GM12878 (cell line): ENCODE measurements at regions not wholly inside any gene's neighbourhood (a gene's known extent, or its start where the extent isn't known, plus 50 kb on each side); places are given as distances from the start of the nearest gene placed in this dataset.

Source experiments
- ATAC-seq: fragments of 200-7000 bp; cut with Tn5 transposase; 3 replicates; pipeline ENCODE4 v1.9.1; 2020; ENCODE audit warnings: mild to moderate bottlenecking, moderate library complexity
- BruUV-seq: library from RNA; stranded (reverse); fragments of 400-500 nt; replicated peaks from 2 replicates; lab custom pipeline; 2021; lab: Mats Ljungman, UMichigan
- CTCF ChIA-PET: fragments of 300-600 bp; sonication (Branson Sonifier 250); formaldehyde crosslinking; extraction: SDS; loops from one replicate; lab custom pipeline; 2021; ENCODE audit warnings: inconsistent platforms; lab: Yijun Ruan, JAX
- POLR2A ChIA-PET: fragments of 350-600 bp; formaldehyde crosslinking; extraction: SDS; loops from one replicate; lab custom pipeline; 2021; ENCODE audit warnings: inconsistent platforms; lab: Charles Lee
- RAD21 ChIA-PET: fragments of 300-600 bp; sonication (Branson Sonifier 250); formaldehyde crosslinking; loops from one replicate; lab custom pipeline; 2023; ENCODE audit warnings: antibody characterized with exemption; ENCODE audit not compliant: unreplicated experiment; lab: Charles Lee
- SMC1A ChIA-PET: fragments of 300-600 bp; sonication (Branson Sonifier 250); formaldehyde crosslinking; loops from one replicate; lab custom pipeline; 2023; ENCODE audit not compliant: unreplicated experiment, uncharacterized antibody; lab: Charles Lee
- DNase-seq: peaks from one replicate; pipeline ENCODE4 v3.0.0-alpha.2; 2011; ENCODE audit warnings: low read depth, low spot score
- FAIRE-seq: peaks from 3 replicates; lab custom pipeline; 2011; peaks lifted over from hg19 to GRCh38; lab: Jason Lieb, UNC
- H2AFZ ChIP-seq: 2 replicates; pipeline ENCODE4 v1.6.0; 2011; ENCODE audit warnings: low read depth, low read length, control low read depth; ENCODE audit not compliant: control insufficient read depth
- H3K27ac ChIP-seq: 2 replicates; pipeline ENCODE4 v1.5.1; 2011; ENCODE audit warnings: control low read depth; ENCODE audit not compliant: control insufficient read depth, insufficient read depth
- H3K27me3 ChIP-seq, 2 experiments: replicated peaks in 1 of 2; 2 replicates each; pipeline versions ENCODE4 v1.6.0 to v1.6.1; 2011; ENCODE audit warnings: low read length in 1 of 2; ENCODE audit not compliant: control insufficient read depth in 2 of 2, insufficient read depth in 2 of 2
- H3K36me3 ChIP-seq, 2 experiments: 2 replicates each; pipeline ENCODE4 v1.5.1; 2011; ENCODE audit warnings: low read length in 1 of 2; ENCODE audit not compliant: control insufficient read depth in 2 of 2, insufficient read depth in 2 of 2
- H3K4me1 ChIP-seq: 2 replicates; pipeline ENCODE4 v1.6.1; 2011; ENCODE audit warnings: mild to moderate bottlenecking, low read length, moderate library complexity, mixed read lengths; ENCODE audit not compliant: control insufficient read depth, insufficient read depth
- H3K4me2 ChIP-seq: 2 replicates; pipeline ENCODE4 v1.6.0; 2011; ENCODE audit warnings: control low read depth; ENCODE audit not compliant: control insufficient read depth, insufficient read depth
- H3K4me3 ChIP-seq: fragments of 200-600 bp; sonication (generic); 2 replicates; pipeline ENCODE4 v1.5.1; 2016
- H3K79me2 ChIP-seq: 2 replicates; pipeline ENCODE4 v1.6.0; 2011; ENCODE audit warnings: low read length; ENCODE audit not compliant: control insufficient read depth, insufficient read depth
- H3K9ac ChIP-seq: 2 replicates; pipeline ENCODE4 v1.8.0; 2011; ENCODE audit warnings: low read length, control low read depth, mixed read lengths; ENCODE audit not compliant: control insufficient read depth, insufficient read depth
- H3K9me3 ChIP-seq: replicated peaks from 3 replicates; pipeline ENCODE4 v1.5.1; 2011; ENCODE audit warnings: mild to moderate bottlenecking, low read length; ENCODE audit not compliant: control insufficient read depth, insufficient read depth
- H4K20me1 ChIP-seq: 2 replicates; pipeline ENCODE4 v1.6.0; 2011; ENCODE audit not compliant: control insufficient read depth, insufficient read depth
- CHD4 ChIP-seq: fragments of 200-600 bp; sonication (generic); IDR thresholded peaks from 2 replicates; pipeline ENCODE4 v1.6.1; 2016; ENCODE audit warnings: mild to moderate bottlenecking
- HDGF ChIP-seq: fragments of 450-650 bp; IDR thresholded peaks from 2 replicates; pipeline ENCODE4 v1.6.1; 2016; ENCODE audit warnings: antibody characterized with exemption
- IRF3 ChIP-seq: fragments of 450-650 bp; IDR thresholded peaks from 2 replicates; pipeline ENCODE4 v1.6.1; 2014; ENCODE audit warnings: mild to moderate bottlenecking
- JUNB ChIP-seq: IDR thresholded peaks from 2 replicates; pipeline ENCODE4 v1.6.1; 2016; ENCODE audit warnings: antibody characterized with exemption, mild to moderate bottlenecking
- NFIC ChIP-seq: IDR thresholded peaks from 2 replicates; pipeline ENCODE4 v1.6.1; 2012; ENCODE audit warnings: low read depth, mild to moderate bottlenecking, inconsistent platforms, low read length, moderate library complexity
- NFYA ChIP-seq: IDR thresholded peaks from 2 replicates; pipeline ENCODE4 v1.6.1; 2011; ENCODE audit warnings: low read depth, mild to moderate bottlenecking, low read length, improper control_type of control experiment, borderline replicate concordance
- NKRF ChIP-seq: fragments of 450-650 bp; conservative IDR thresholded peaks from 2 replicates; pipeline ENCODE4 v1.6.1; 2017; ENCODE audit warnings: mild to moderate bottlenecking, moderate library complexity
- PAX5 ChIP-seq: IDR thresholded peaks from 2 replicates; pipeline ENCODE4 v1.6.1; 2011; ENCODE audit warnings: low read depth, low read length, borderline replicate concordance
- SMC3 ChIP-seq: IDR thresholded peaks from 2 replicates; pipeline ENCODE4 v1.6.1; 2011; ENCODE audit warnings: low read length, improper control_type of control experiment, borderline replicate concordance
- ZNF217 ChIP-seq: fragments of 450-650 bp; IDR thresholded peaks from 2 replicates; pipeline ENCODE4 v1.6.1; 2017; ENCODE audit warnings: antibody characterized with exemption, mild to moderate bottlenecking
- ZNF622 ChIP-seq: fragments of 450-650 bp; IDR thresholded peaks from 2 replicates; pipeline ENCODE4 v1.6.1; 2017; ENCODE audit warnings: mild to moderate bottlenecking, inconsistent platforms
- ZSCAN29 ChIP-seq: fragments of 450-650 bp; IDR thresholded peaks from 2 replicates; pipeline ENCODE4 v1.6.1; 2017; ENCODE audit warnings: mild to moderate bottlenecking, moderate library complexity
- WGBS: methylation state at CpG from one replicate; pipeline ENCODE4 v1.1.6; 2016; ENCODE audit warnings: low lambda C conversion rate; ENCODE audit not compliant: insufficient replicate concordance, insufficient coverage; ENCODE audit errors: missing lambda C conversion rate; 5-methylcytosine and 5-hydroxymethylcytosine counted together
- in situ Hi-C: fragments of 300-500 bp; cut with MboI; formaldehyde crosslinking; loops from 9 replicates; pipeline ENCODE4 v1.14.3; 2018; ENCODE audit warnings: mixed read lengths
- intact Hi-C: fragments of 100-400 bp; cut with micrococcal nuclease; formaldehyde crosslinking; loops from one replicate; pipeline ENCODE4 v1.14.2; 2022; ENCODE audit not compliant: unreplicated experiment
- TF ChIP-seq, protein P1 (sequence below): fragments of 450-650 bp; IDR thresholded peaks from 2 replicates; pipeline ENCODE4 v1.6.1; 2017; ENCODE audit warnings: mild to moderate bottlenecking, moderate library complexity
- TF ChIP-seq, protein P2 (sequence below): fragments of 450-650 bp; IDR thresholded peaks from 2 replicates; pipeline ENCODE4 v1.6.1; 2017; ENCODE audit warnings: antibody characterized with exemption, mild to moderate bottlenecking, moderate library complexity

DNA sequence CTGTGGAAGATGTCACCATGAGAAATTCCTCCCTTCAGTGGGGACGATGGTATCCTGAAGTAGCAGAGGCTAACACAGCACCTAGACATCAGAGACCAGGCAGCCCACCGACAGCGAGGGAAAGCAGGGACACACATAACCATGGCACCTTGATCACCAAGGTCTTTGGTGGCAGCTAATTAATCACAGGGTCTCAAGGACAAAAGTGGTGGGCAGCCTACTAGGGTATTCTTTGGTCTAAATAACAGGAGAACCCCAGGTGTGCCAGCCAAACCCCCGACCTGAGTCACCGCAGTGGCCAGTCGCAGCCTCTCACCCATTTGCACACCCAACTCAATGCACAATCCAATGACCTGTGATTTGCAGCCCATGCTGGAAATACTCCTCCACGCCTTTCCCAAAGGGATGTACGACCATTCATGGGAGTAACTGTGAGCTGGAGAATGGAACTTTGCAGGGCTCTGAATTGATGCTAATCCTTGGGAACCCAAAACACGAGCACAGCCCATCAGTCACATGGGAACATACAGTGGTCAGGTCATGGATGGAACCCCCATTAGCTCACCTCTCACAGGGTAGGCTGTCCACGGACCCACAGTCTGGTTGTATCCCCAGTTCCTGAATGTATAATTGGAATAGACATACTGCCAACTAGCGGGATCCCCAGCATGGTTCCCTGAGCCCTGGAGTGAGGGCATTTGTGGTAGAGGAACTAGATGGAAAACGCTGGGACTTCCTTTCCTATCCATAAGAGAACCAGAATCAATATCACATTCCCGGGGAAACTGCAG lies 58.7 kb upstream of the C14orf180 start:
- Histone ChIP-seq H3K9ac (no peak overlapping the region), H2AFZ (no peak overlapping the region), H3K9me3 (no peaks in the 10 kb centered on the region; the same call in 1 of the 3 replicates), H3K27ac (no peak overlapping the region), H3K79me2 (no peaks in the 10 kb centered on the region), H3K4me1 (no peaks in the 10 kb centered on the region), H4K20me1 (no peaks in the 10 kb centered on the region), H3K4me2 (no peak overlapping the region), H3K36me3 (no peaks in the 10 kb centered on the region), H3K4me3 (no peak overlapping the region), H3K27me3 (no peaks in the 10 kb centered on the region)
- ChIA-PET POLR2A (no interaction called here), CTCF (no interaction called here), SMC1A (no interaction called here), RAD21 (no interaction called here)
- FAIRE-seq (no peak), ATAC-seq (no peak), DNase-seq (no peak)
- BruUV-seq = no TSS peak
- in situ Hi-C loops = no loop called here
- intact Hi-C loops = no loop called here
- TF ChIP-seq JUNB (no peak), PAX5 (no peak), SMC3 (no peak), CHD4 (no peak), NFYA (no peak), NFIC (no peak), ZSCAN29 (no peak), ZNF622 (no peak), IRF3 (no peak), ZNF217 (no peak), NKRF (no peak), HDGF (no peak)
- TF ChIP-seq, protein P1, sequence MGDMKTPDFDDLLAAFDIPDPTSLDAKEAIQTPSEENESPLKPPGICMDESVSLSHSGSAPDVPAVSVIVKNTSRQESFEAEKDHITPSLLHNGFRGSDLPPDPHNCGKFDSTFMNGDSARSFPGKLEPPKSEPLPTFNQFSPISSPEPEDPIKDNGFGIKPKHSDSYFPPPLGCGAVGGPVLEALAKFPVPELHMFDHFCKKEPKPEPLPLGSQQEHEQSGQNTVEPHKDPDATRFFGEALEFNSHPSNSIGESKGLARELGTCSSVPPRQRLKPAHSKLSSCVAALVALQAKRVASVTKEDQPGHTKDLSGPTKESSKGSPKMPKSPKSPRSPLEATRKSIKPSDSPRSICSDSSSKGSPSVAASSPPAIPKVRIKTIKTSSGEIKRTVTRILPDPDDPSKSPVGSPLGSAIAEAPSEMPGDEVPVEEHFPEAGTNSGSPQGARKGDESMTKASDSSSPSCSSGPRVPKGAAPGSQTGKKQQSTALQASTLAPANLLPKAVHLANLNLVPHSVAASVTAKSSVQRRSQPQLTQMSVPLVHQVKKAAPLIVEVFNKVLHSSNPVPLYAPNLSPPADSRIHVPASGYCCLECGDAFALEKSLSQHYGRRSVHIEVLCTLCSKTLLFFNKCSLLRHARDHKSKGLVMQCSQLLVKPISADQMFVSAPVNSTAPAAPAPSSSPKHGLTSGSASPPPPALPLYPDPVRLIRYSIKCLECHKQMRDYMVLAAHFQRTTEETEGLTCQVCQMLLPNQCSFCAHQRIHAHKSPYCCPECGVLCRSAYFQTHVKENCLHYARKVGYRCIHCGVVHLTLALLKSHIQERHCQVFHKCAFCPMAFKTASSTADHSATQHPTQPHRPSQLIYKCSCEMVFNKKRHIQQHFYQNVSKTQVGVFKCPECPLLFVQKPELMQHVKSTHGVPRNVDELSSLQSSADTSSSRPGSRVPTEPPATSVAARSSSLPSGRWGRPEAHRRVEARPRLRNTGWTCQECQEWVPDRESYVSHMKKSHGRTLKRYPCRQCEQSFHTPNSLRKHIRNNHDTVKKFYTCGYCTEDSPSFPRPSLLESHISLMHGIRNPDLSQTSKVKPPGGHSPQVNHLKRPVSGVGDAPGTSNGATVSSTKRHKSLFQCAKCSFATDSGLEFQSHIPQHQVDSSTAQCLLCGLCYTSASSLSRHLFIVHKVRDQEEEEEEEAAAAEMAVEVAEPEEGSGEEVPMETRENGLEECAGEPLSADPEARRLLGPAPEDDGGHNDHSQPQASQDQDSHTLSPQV = no peak
- TF ChIP-seq, protein P2, sequence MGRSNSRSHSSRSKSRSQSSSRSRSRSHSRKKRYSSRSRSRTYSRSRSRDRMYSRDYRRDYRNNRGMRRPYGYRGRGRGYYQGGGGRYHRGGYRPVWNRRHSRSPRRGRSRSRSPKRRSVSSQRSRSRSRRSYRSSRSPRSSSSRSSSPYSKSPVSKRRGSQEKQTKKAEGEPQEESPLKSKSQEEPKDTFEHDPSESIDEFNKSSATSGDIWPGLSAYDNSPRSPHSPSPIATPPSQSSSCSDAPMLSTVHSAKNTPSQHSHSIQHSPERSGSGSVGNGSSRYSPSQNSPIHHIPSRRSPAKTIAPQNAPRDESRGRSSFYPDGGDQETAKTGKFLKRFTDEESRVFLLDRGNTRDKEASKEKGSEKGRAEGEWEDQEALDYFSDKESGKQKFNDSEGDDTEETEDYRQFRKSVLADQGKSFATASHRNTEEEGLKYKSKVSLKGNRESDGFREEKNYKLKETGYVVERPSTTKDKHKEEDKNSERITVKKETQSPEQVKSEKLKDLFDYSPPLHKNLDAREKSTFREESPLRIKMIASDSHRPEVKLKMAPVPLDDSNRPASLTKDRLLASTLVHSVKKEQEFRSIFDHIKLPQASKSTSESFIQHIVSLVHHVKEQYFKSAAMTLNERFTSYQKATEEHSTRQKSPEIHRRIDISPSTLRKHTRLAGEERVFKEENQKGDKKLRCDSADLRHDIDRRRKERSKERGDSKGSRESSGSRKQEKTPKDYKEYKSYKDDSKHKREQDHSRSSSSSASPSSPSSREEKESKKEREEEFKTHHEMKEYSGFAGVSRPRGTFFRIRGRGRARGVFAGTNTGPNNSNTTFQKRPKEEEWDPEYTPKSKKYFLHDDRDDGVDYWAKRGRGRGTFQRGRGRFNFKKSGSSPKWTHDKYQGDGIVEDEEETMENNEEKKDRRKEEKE = no peak
- 30% methylated on average over 13 of the region's 13 CpGs for WGBS
